ENCODE measurements at regions not wholly inside any gene's neighbourhood (a gene's known extent, or its start where the extent isn't known, plus 50 kb on each side); places are given as distances from the start of the nearest gene placed in this dataset.

- no peak for TF ChIP-seq TAF1 (IDR thresholded peaks at IDR 0.05; ENCODE audit: low read depth)
- TF ChIP-seq RAD21 (IDR thresholded peaks at IDR 0.05; ENCODE audit: low read depth): no peak
- TF ChIP-seq ZBTB7A (IDR thresholded peaks at IDR 0.05; ENCODE audit: low read depth): no peak
- TF ChIP-seq USF1 (IDR thresholded peaks at IDR 0.05): no peak
- no peak for TF ChIP-seq EGR1 (IDR thresholded peaks at IDR 0.05)
- TF ChIP-seq, protein P1, sequence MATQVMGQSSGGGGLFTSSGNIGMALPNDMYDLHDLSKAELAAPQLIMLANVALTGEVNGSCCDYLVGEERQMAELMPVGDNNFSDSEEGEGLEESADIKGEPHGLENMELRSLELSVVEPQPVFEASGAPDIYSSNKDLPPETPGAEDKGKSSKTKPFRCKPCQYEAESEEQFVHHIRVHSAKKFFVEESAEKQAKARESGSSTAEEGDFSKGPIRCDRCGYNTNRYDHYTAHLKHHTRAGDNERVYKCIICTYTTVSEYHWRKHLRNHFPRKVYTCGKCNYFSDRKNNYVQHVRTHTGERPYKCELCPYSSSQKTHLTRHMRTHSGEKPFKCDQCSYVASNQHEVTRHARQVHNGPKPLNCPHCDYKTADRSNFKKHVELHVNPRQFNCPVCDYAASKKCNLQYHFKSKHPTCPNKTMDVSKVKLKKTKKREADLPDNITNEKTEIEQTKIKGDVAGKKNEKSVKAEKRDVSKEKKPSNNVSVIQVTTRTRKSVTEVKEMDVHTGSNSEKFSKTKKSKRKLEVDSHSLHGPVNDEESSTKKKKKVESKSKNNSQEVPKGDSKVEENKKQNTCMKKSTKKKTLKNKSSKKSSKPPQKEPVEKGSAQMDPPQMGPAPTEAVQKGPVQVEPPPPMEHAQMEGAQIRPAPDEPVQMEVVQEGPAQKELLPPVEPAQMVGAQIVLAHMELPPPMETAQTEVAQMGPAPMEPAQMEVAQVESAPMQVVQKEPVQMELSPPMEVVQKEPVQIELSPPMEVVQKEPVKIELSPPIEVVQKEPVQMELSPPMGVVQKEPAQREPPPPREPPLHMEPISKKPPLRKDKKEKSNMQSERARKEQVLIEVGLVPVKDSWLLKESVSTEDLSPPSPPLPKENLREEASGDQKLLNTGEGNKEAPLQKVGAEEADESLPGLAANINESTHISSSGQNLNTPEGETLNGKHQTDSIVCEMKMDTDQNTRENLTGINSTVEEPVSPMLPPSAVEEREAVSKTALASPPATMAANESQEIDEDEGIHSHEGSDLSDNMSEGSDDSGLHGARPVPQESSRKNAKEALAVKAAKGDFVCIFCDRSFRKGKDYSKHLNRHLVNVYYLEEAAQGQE (IDR thresholded peaks at IDR 0.05; ENCODE audit: low read depth): no peak
- no peak for TF ChIP-seq FOXM1 (IDR thresholded peaks at IDR 0.05; ENCODE audit: borderline replicate concordance, low read depth)
- no peak for TF ChIP-seq NFIC (IDR thresholded peaks at IDR 0.05)
- TF ChIP-seq TEAD4 (IDR thresholded peaks at IDR 0.05): no peak
- TF ChIP-seq CREB1 (IDR thresholded peaks at IDR 0.05; ENCODE audit: low read depth): no peak
- TF ChIP-seq, protein P2, sequence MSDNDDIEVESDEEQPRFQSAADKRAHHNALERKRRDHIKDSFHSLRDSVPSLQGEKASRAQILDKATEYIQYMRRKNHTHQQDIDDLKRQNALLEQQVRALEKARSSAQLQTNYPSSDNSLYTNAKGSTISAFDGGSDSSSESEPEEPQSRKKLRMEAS (IDR thresholded peaks at IDR 0.05): no peak
- TF ChIP-seq EP300 (IDR thresholded peaks at IDR 0.05; ENCODE audit: borderline replicate concordance): no peak
- no peak for TF ChIP-seq TCF12 (IDR thresholded peaks at IDR 0.05; ENCODE audit: low read depth)
- TF ChIP-seq CEBPB (IDR thresholded peaks at IDR 0.05): no peak
- no peak for TF ChIP-seq YY1 (IDR thresholded peaks at IDR 0.05; ENCODE audit: low read depth)
These were observed 214.3 kb upstream of the NXPH2 start for GRCh38 chr2:138994502-138994901.

DNA sequence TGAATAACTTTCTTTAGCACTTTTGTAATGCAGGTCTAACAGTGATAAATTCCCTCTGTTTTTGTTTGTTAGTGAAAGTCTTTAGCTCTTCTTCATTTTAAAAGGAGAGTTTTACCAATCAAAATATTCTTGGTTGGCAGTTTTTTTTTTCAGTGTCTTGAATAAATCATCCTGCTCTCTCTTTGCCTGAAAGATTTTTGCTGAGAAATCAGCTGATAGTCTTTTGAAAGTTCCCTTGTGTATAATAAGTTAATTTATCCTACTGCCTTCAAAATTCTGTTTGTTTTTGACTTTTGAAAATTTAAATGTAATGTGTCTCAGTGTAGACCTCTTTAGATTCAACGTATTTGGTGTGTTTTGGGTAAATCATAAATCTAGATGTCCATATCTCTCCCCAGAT, 205.7 kb upstream of the NXPH2 start:
- TF ChIP-seq EP300 (IDR thresholded peaks at IDR 0.05; ENCODE audit: borderline replicate concordance): no peak
- TF ChIP-seq USF1 (IDR thresholded peaks at IDR 0.05): no peak
- no peak for TF ChIP-seq FOXM1 (IDR thresholded peaks at IDR 0.05; ENCODE audit: borderline replicate concordance, low read depth)
- TF ChIP-seq, protein P2 (IDR thresholded peaks at IDR 0.05): no peak
- TF ChIP-seq NFIC (IDR thresholded peaks at IDR 0.05): no peak
- TF ChIP-seq CREB1 (IDR thresholded peaks at IDR 0.05; ENCODE audit: low read depth): no peak
- no peak for TF ChIP-seq RAD21 (IDR thresholded peaks at IDR 0.05; ENCODE audit: low read depth)
- TF ChIP-seq TCF12 (IDR thresholded peaks at IDR 0.05; ENCODE audit: low read depth): no peak
- TF ChIP-seq TAF1 (IDR thresholded peaks at IDR 0.05; ENCODE audit: low read depth): no peak
- no peak for TF ChIP-seq ZBTB7A (IDR thresholded peaks at IDR 0.05; ENCODE audit: low read depth)
- no peak for TF ChIP-seq YY1 (IDR thresholded peaks at IDR 0.05; ENCODE audit: low read depth)
- no peak for TF ChIP-seq CEBPB (IDR thresholded peaks at IDR 0.05)
- TF ChIP-seq TEAD4 (IDR thresholded peaks at IDR 0.05): no peak
- no peak for TF ChIP-seq EGR1 (IDR thresholded peaks at IDR 0.05)
- TF ChIP-seq, protein P1 (IDR thresholded peaks at IDR 0.05; ENCODE audit: low read depth): no peak

GRCh38 chr2:138979131-138979785, 199.1 kb upstream of the NXPH2 start:
- TF ChIP-seq NFIC (IDR thresholded peaks at IDR 0.05) (no peak), TEAD4 (IDR thresholded peaks at IDR 0.05) (no peak), EGR1 (IDR thresholded peaks at IDR 0.05) (no peak), RAD21 (IDR thresholded peaks at IDR 0.05; ENCODE audit: low read depth) (no peak), CEBPB (IDR thresholded peaks at IDR 0.05) (no peak), TAF1 (IDR thresholded peaks at IDR 0.05; ENCODE audit: low read depth) (no peak), CREB1 (IDR thresholded peaks at IDR 0.05; ENCODE audit: low read depth) (no peak), YY1 (IDR thresholded peaks at IDR 0.05; ENCODE audit: low read depth) (no peak)

- TF ChIP-seq FOXM1 (IDR thresholded peaks at IDR 0.05; ENCODE audit: borderline replicate concordance, low read depth): no peak
- TF ChIP-seq EGR1 (IDR thresholded peaks at IDR 0.05): no peak
- TF ChIP-seq TAF1 (IDR thresholded peaks at IDR 0.05; ENCODE audit: low read depth): no peak
- TF ChIP-seq, protein P1 (IDR thresholded peaks at IDR 0.05; ENCODE audit: low read depth): no peak
- no peak for TF ChIP-seq TCF12 (IDR thresholded peaks at IDR 0.05; ENCODE audit: low read depth)
- no peak for TF ChIP-seq TEAD4 (IDR thresholded peaks at IDR 0.05)
- TF ChIP-seq, protein P2 (IDR thresholded peaks at IDR 0.05): no peak
- TF ChIP-seq USF1 (IDR thresholded peaks at IDR 0.05): no peak
- no peak for TF ChIP-seq ZBTB7A (IDR thresholded peaks at IDR 0.05; ENCODE audit: low read depth)
- no peak for TF ChIP-seq EP300 (IDR thresholded peaks at IDR 0.05; ENCODE audit: borderline replicate concordance)
- TF ChIP-seq NFIC (IDR thresholded peaks at IDR 0.05): no peak
- TF ChIP-seq RAD21 (IDR thresholded peaks at IDR 0.05; ENCODE audit: low read depth): no peak
- TF ChIP-seq CREB1 (IDR thresholded peaks at IDR 0.05; ENCODE audit: low read depth): no peak
- TF ChIP-seq YY1 (IDR thresholded peaks at IDR 0.05; ENCODE audit: low read depth): no peak
- TF ChIP-seq CEBPB (IDR thresholded peaks at IDR 0.05): no peak
These were observed 194.5 kb upstream of the NXPH2 start for GRCh38 chr2:138974651-138975050.

All from Ishikawa (cell line).